Esophagus muscularis mucosa (tissue), 4 donors: ENCODE measurements at regions not wholly inside any gene's neighbourhood (a gene's known extent, or its start where the extent isn't known, plus 50 kb on each side); places are given as distances from the start of the nearest gene placed in this dataset.
"Not testable (repeated sequence)": the region's sequence is repeated elsewhere in the genome, so short reads cannot be mapped to it uniquely, and the experiment has no call there.

Experiments used
- DNase-seq: peaks from one replicate; pipeline ENCODE4 v3.0.0-alpha.2; 2017; ENCODE audit errors: extremely low spot score
- H3K27ac ChIP-seq, 4 donors: fragments of 200-600 bp; sonication (generic); replicated peaks in 1 of 4; 1 replicate in 3 of 4; 2 replicates in 1 of 4; pipeline ENCODE4 v1.5.1; 2016 to 2019; ENCODE audit warnings: mild to moderate bottlenecking in 1 of 4
- H3K27me3 ChIP-seq, 4 donors: fragments of 200-600 bp; sonication (generic); one replicate each; pipeline versions ENCODE4 v1.5.1 to v1.6.0; 2016 to 2019
- H3K36me3 ChIP-seq, 4 donors: fragments of 200-600 bp; sonication (generic); one replicate each; pipeline ENCODE4 v1.5.1; 2016 to 2019
- H3K4me1 ChIP-seq, 4 donors: fragments of 200-600 bp; sonication (generic); one replicate each; pipeline ENCODE4 v1.5.1; 2016 to 2019
- H3K4me3 ChIP-seq, 4 donors: fragments of 200-600 bp; sonication (generic); 1 replicate in 2 of 4; 2 replicates in 2 of 4; pipeline ENCODE4 v1.5.1; 2016 to 2019; ENCODE audit warnings: mild to moderate bottlenecking in 4 of 4, moderate library complexity in 1 of 4
- H3K9me3 ChIP-seq, 4 donors: fragments of 200-600 bp; sonication (generic); 1 replicate in 3 of 4; 2 replicates in 1 of 4; pipeline ENCODE4 v1.5.1; 2016 to 2019
- CTCF ChIP-seq, 3 experiments: fragments of 200-600 bp in 2 of 3; fragments of 450-650 bp in 1 of 3; sonication (generic) in 2 of 3; IDR thresholded peaks; one replicate each; pipeline ENCODE4 v1.5.1; 2017 to 2019; ENCODE audit warnings: antibody characterized with exemption in 3 of 3, mild to moderate bottlenecking in 2 of 3, moderate library complexity in 1 of 3
- EP300 ChIP-seq: sonication (generic); formaldehyde crosslinking; IDR thresholded peaks from one replicate; pipeline ENCODE4 v1.6.1; 2017; ENCODE audit warnings: antibody characterized with exemption
- POLR2A ChIP-seq: fragments of 450-650 bp; IDR thresholded peaks from one replicate; pipeline ENCODE4 v1.6.1; 2017; ENCODE audit warnings: antibody characterized with exemption, moderate library complexity, mild to moderate bottlenecking, low read depth
- POLR2AphosphoS5 ChIP-seq, 2 donors: sonication (generic); formaldehyde crosslinking; IDR thresholded peaks; one replicate each; pipeline ENCODE4 v1.6.1; 2017; ENCODE audit warnings: antibody characterized with exemption in 2 of 2
- WGBS: methylation state at CpG from one replicate; pipeline ENCODE4 v1.1.5; 2018; 5-methylcytosine and 5-hydroxymethylcytosine counted together
- intact Hi-C: fragments of 100-400 bp; cut with DNase I; formaldehyde crosslinking; loops from one replicate; pipeline ENCODE4 v1.15.1; 2023

GRCh38 chr2:131832917-131833316, 305.2 kb downstream of the CCDC74A start:
- WGBS: 71% methylated on average over 1 of the region's 4 CpGs
- intact Hi-C loops, H3K27ac ChIP-seq: not testable (repeated sequence)

GRCh38 chr2:131833367-131834202, 305.9 kb downstream of the CCDC74A start:
- 66% methylated on average over 8 of the region's 24 CpGs for WGBS

More at GRCh38 chr2:131832917-131833316, 305.2 kb downstream of the CCDC74A start:
- not testable (repeated sequence) for H3K4me1 ChIP-seq, H3K36me3 ChIP-seq, H3K4me3 ChIP-seq, H3K9me3 ChIP-seq, DNase-seq
- H3K27me3 ChIP-seq: peaks cover 0 to 47% (median 0%) of the 10 kb centered on the region in 4 donors

GRCh38 chr2:131834203-131835020, 306.7 kb downstream of the CCDC74A start:
- H3K9me3 ChIP-seq, intact Hi-C loops, H3K4me1 ChIP-seq, DNase-seq, H3K4me3 ChIP-seq, H3K27ac ChIP-seq, H3K36me3 ChIP-seq: not testable (repeated sequence)
- peaks cover 0 to 41% (median 0%) of the 10 kb centered on the region in 4 donors for H3K27me3 ChIP-seq
- 70% methylated on average over 2 of the region's 31 CpGs for WGBS

More at GRCh38 chr2:131833367-131834202, 305.9 kb downstream of the CCDC74A start:
- H3K36me3 ChIP-seq, H3K4me1 ChIP-seq, H3K27ac ChIP-seq, DNase-seq, H3K9me3 ChIP-seq, H3K4me3 ChIP-seq, intact Hi-C loops: not testable (repeated sequence)
- peaks cover 0 to 47% (median 0%) of the 10 kb centered on the region in 4 donors for H3K27me3 ChIP-seq

- H3K9me3 ChIP-seq, DNase-seq, H3K27ac ChIP-seq, H3K36me3 ChIP-seq, H3K4me3 ChIP-seq, H3K4me1 ChIP-seq, intact Hi-C loops: not testable (repeated sequence)
- peaks cover 0 to 35% (median 0%) of the 10 kb centered on the region in 4 donors for H3K27me3 ChIP-seq
- 89% methylated on average over 5 of the region's 9 CpGs for WGBS
These were observed 307.3 kb downstream of the CCDC74A start for GRCh38 chr2:131835022-131835421.

GRCh38 chr2:131835621-131836091, 308.0 kb downstream of the CCDC74A start:
- TF ChIP-seq POLR2AphosphoS5 (IDR thresholded peaks at IDR 0.05): no peak
- TF ChIP-seq POLR2A: no peak
- no peak for TF ChIP-seq EP300
- TF ChIP-seq CTCF (IDR thresholded peaks at IDR 0.05): no peak
- Histone ChIP-seq H3K9me3 (no peaks in the 10 kb centered on the region), H3K4me1 (no peaks in the 10 kb centered on the region), H3K36me3 (no peaks in the 10 kb centered on the region), H3K27ac (no peak overlapping the region), H3K4me3 (no peak overlapping the region), H3K27me3 (peaks cover 0 to 29% (median 0%) of the 10 kb centered on the region in 4 donors)
- WGBS: no CpG with 5 or more reads among the region's 24 CpGs
- intact Hi-C loops: no loop called here
- no peak for DNase-seq

- no CpG with 5 or more reads among the region's 11 CpGs for WGBS
- not testable (repeated sequence) for H3K4me1 ChIP-seq
These were observed 308.4 kb downstream of the CCDC74A start for GRCh38 chr2:131836116-131836515.

GRCh38 chr2:131844044-131844443, 316.4 kb downstream of the CCDC74A start:
- H3K36me3 ChIP-seq, DNase-seq, intact Hi-C loops, H3K4me1 ChIP-seq, H3K27ac ChIP-seq, H3K27me3 ChIP-seq, H3K4me3 ChIP-seq, H3K9me3 ChIP-seq: not testable (repeated sequence)
- 45% methylated on average over 2 of the region's 2 CpGs for WGBS

More at GRCh38 chr2:131836116-131836515, 308.4 kb downstream of the CCDC74A start:
- intact Hi-C loops, H3K36me3 ChIP-seq, H3K27ac ChIP-seq, H3K4me3 ChIP-seq, H3K9me3 ChIP-seq, DNase-seq: not testable (repeated sequence)
- peaks cover 0 to 24% (median 0%) of the 10 kb centered on the region in 4 donors for H3K27me3 ChIP-seq

GRCh38 chr2:131856202-131856601, 305.6 kb downstream of the ANKRD30BL start:
- H3K36me3 ChIP-seq, DNase-seq, H3K9me3 ChIP-seq, H3K4me3 ChIP-seq, H3K27me3 ChIP-seq, H3K27ac ChIP-seq, intact Hi-C loops, H3K4me1 ChIP-seq: not testable (repeated sequence)
- 13% methylated on average over 1 of the region's 1 CpG for WGBS
